H9 (cell line): ENCODE measurements at regions not wholly inside any gene's neighbourhood (a gene's known extent, or its start where the extent isn't known, plus 50 kb on each side); places are given as distances from the start of the nearest gene placed in this dataset.

Experiments
- DNase-seq: peaks from one replicate; pipeline ENCODE4 v3.0.0-alpha.2; 2017
- H2AFZ ChIP-seq: one replicate; pipeline ENCODE4 v1.6.1; 2013; ENCODE audit warnings: mild to moderate bottlenecking, low read length, control low read depth, moderate library complexity
- H2AK5ac ChIP-seq: 2 replicates; pipeline ENCODE4 v1.6.1; 2013; ENCODE audit warnings: low read length, control low read depth, mixed read lengths; ENCODE audit not compliant: insufficient read length
- H2BK120ac ChIP-seq: one replicate; pipeline ENCODE4 v1.6.1; 2013; ENCODE audit warnings: low read depth, mild to moderate bottlenecking, low read length, control low read depth, inconsistent platforms; ENCODE audit not compliant: poor library complexity, severe bottlenecking
- H2BK12ac ChIP-seq: 2 replicates; pipeline ENCODE4 v1.6.1; 2013; ENCODE audit warnings: low read length, control low read depth, mixed read lengths, low read depth; ENCODE audit not compliant: insufficient read length
- H2BK15ac ChIP-seq: 2 replicates; pipeline ENCODE4 v1.6.1; 2013; ENCODE audit warnings: low read depth, low read length, control low read depth
- H2BK20ac ChIP-seq: one replicate; pipeline ENCODE4 v1.6.1; 2013; ENCODE audit warnings: low read depth, mild to moderate bottlenecking, low read length, control low read depth, inconsistent platforms; ENCODE audit not compliant: poor library complexity, severe bottlenecking
- H2BK5ac ChIP-seq: 2 replicates; pipeline ENCODE4 v1.6.1; 2013; ENCODE audit warnings: low read length, control low read depth, mixed read lengths; ENCODE audit not compliant: insufficient read length
- H3K14ac ChIP-seq: 2 replicates; pipeline ENCODE4 v1.6.1; 2013; ENCODE audit warnings: low read length, control low read depth; ENCODE audit not compliant: insufficient read depth
- H3K18ac ChIP-seq: 2 replicates; pipeline ENCODE4 v1.6.1; 2013; ENCODE audit warnings: low read depth, mild to moderate bottlenecking, mixed read lengths, low read length, control low read depth; ENCODE audit not compliant: insufficient read length
- H3K23ac ChIP-seq: 2 replicates; pipeline ENCODE4 v1.6.1; 2013; ENCODE audit warnings: low read length, control low read depth, mixed read lengths, low read depth; ENCODE audit not compliant: insufficient read length
- H3K23me2 ChIP-seq: 2 replicates; pipeline ENCODE4 v1.6.1; 2013; ENCODE audit warnings: low read depth, mild to moderate bottlenecking, mixed read lengths, low read length, control low read depth; ENCODE audit not compliant: insufficient read length, poor library complexity, severe bottlenecking
- H3K27ac ChIP-seq: 2 replicates; pipeline ENCODE4 v1.5.1; 2013; ENCODE audit warnings: low read length, control low read depth, mixed read lengths, low read depth; ENCODE audit not compliant: insufficient read length
- H3K27me3 ChIP-seq: 2 replicates; pipeline ENCODE4 v1.6.1; 2013; ENCODE audit warnings: low read length, control low read depth, inconsistent platforms; ENCODE audit not compliant: insufficient read depth
- H3K4ac ChIP-seq: 2 replicates; pipeline ENCODE4 v1.6.1; 2013; ENCODE audit warnings: low read depth, mild to moderate bottlenecking, control low read depth, inconsistent platforms, low read length, moderate library complexity
- H3K4me1 ChIP-seq: 2 replicates; pipeline ENCODE4 v1.6.1; 2013; ENCODE audit warnings: low read length, control low read depth, inconsistent platforms; ENCODE audit not compliant: insufficient read depth
- H3K4me2 ChIP-seq: 2 replicates; pipeline ENCODE4 v1.6.1; 2013; ENCODE audit warnings: low read length, control low read depth, mixed read lengths; ENCODE audit not compliant: insufficient read length, insufficient read depth
- H3K56ac ChIP-seq: 2 replicates; pipeline ENCODE4 v1.6.1; 2013; ENCODE audit warnings: low read depth, mild to moderate bottlenecking, mixed read lengths, low read length, control low read depth; ENCODE audit not compliant: insufficient read length
- H3K79me1 ChIP-seq: 2 replicates; pipeline ENCODE4 v1.6.1; 2013; ENCODE audit warnings: low read depth, mild to moderate bottlenecking, moderate library complexity, low read length, control low read depth, inconsistent platforms; ENCODE audit not compliant: insufficient read depth, poor library complexity, severe bottlenecking
- H3K79me2 ChIP-seq: 2 replicates; pipeline ENCODE4 v1.6.1; 2013; ENCODE audit warnings: low read length, control low read depth, inconsistent platforms; ENCODE audit not compliant: insufficient read depth
- H3K9ac ChIP-seq: 2 replicates; pipeline ENCODE4 v1.6.1; 2013; ENCODE audit warnings: low read length, control low read depth, mixed read lengths; ENCODE audit not compliant: insufficient read length; ENCODE audit errors: extremely low read depth
- H3K9me3 ChIP-seq: one replicate; pipeline ENCODE4 v1.6.1; 2013; ENCODE audit warnings: low read depth, low read length, inconsistent platforms; ENCODE audit not compliant: control insufficient read depth
- H3T11ph ChIP-seq: one replicate; pipeline ENCODE4 v1.6.1; 2013; ENCODE audit warnings: mild to moderate bottlenecking, low read length, control low read depth, inconsistent platforms
- H4K20me1 ChIP-seq: one replicate; pipeline ENCODE4 v1.6.1; 2013; ENCODE audit not compliant: control insufficient read depth, insufficient read length, insufficient read depth
- H4K5ac ChIP-seq: 2 replicates; pipeline ENCODE4 v1.6.1; 2013; ENCODE audit warnings: low read depth, mild to moderate bottlenecking, mixed read lengths, low read length, control low read depth; ENCODE audit not compliant: insufficient read length
- H4K8ac ChIP-seq: replicated peaks from 2 replicates; pipeline ENCODE4 v1.6.1; 2013; ENCODE audit warnings: low read length, control low read depth, mixed read lengths, low read depth; ENCODE audit not compliant: insufficient read length
- H4K91ac ChIP-seq: 2 replicates; pipeline ENCODE4 v1.6.1; 2013; ENCODE audit warnings: low read depth, mild to moderate bottlenecking, moderate library complexity, mixed read lengths, low read length, control low read depth; ENCODE audit not compliant: insufficient read length
- H3K27ac Mint-ChIP-seq, 3 experiments: 2 replicates in 2 of 3; 3 replicates in 1 of 3; pipeline ENCODE4 v1.8.0; 2020 to 2021; ENCODE audit warnings: mixed read lengths in 3 of 3, mild to moderate bottlenecking in 1 of 3, moderate library complexity in 1 of 3
- H3K27me3 Mint-ChIP-seq: 2 replicates; pipeline ENCODE4 v1.8.0; 2021; ENCODE audit warnings: low read depth, mild to moderate bottlenecking, moderate library complexity, mixed read lengths
- H3K36me3 Mint-ChIP-seq, 3 experiments: 2 replicates in 2 of 3; 3 replicates in 1 of 3; pipeline ENCODE4 v1.8.0; 2020 to 2021; ENCODE audit warnings: low read depth in 3 of 3, mixed read lengths in 3 of 3; ENCODE audit not compliant: insufficient read depth in 1 of 3
- H3K4me1 Mint-ChIP-seq, 2 experiments: 2 replicates each; pipeline ENCODE4 v1.8.0; 2020; ENCODE audit warnings: mixed read lengths in 2 of 2
- H3K4me3 Mint-ChIP-seq, 2 experiments: 2 replicates in 1 of 2; 3 replicates in 1 of 2; pipeline ENCODE4 v1.8.0; 2020 to 2021; ENCODE audit warnings: mild to moderate bottlenecking in 2 of 2, mixed read lengths in 2 of 2, moderate library complexity in 1 of 2
- H3K9me3 Mint-ChIP-seq, 2 experiments: 2 replicates in 1 of 2; 3 replicates in 1 of 2; pipeline ENCODE4 v1.8.0; 2020; ENCODE audit warnings: mild to moderate bottlenecking in 2 of 2, mixed read lengths in 2 of 2, moderate library complexity in 1 of 2
- CTCF ChIP-seq: fragments of 200-600 bp; sonication (generic); conservative IDR thresholded peaks from 3 replicates; pipeline ENCODE4 v1.8.0; 2021; ENCODE audit warnings: antibody characterized with exemption, mild to moderate bottlenecking
- WGBS: extraction: QIAGEN DNeasy Blood & Tissue Kit; methylation state at CpG from one replicate; pipeline ENCODE4 v1.1.7; 2013; ENCODE audit warnings: missing lambda C conversion rate, low lambda C conversion rate, mixed read lengths; ENCODE audit not compliant: insufficient read length; ENCODE audit errors: extremely low coverage; 5-methylcytosine and 5-hydroxymethylcytosine counted together

- Histone ChIP-seq H3K23ac (no peak overlapping the region), H3K14ac (no peak overlapping the region), H3K9ac (no peak overlapping the region), H3K27me3 (no peaks in the 10 kb centered on the region), H3K23me2 (no peaks in the 10 kb centered on the region), H4K91ac (no peak overlapping the region), H2BK12ac (no peak overlapping the region), H3K18ac (no peak overlapping the region), H2AFZ (no peak overlapping the region), H4K8ac (no peak overlapping the region), H3K79me2 (no peaks in the 10 kb centered on the region), H4K5ac (no peak overlapping the region), H3K27ac (no peak overlapping the region), H2BK15ac (no peak overlapping the region), H3K9me3 (no peaks in the 10 kb centered on the region), H3K4ac (no peak overlapping the region), H3T11ph (no peak overlapping the region), H2BK120ac (no peak overlapping the region), H4K20me1 (no peaks in the 10 kb centered on the region), H2BK20ac (no peak overlapping the region), H2BK5ac (no peak overlapping the region), H3K4me1 (no peaks in the 10 kb centered on the region), H3K79me1 (no peaks in the 10 kb centered on the region), H3K4me2 (no peak overlapping the region), H3K56ac (no peak overlapping the region), H2AK5ac (no peak overlapping the region)
- no peak for DNase-seq
- Mint-ChIP-seq H3K4me3 (no peak overlapping the region; a peak in 1 of 5 replicates), H3K27me3 (no peaks in the 10 kb centered on the region), H3K27ac (no peak overlapping the region), H3K4me1 (no peaks in the 10 kb centered on the region), H3K9me3 (no peaks in the 10 kb centered on the region), H3K36me3 (no peaks in the 10 kb centered on the region)
- no CpG with 5 or more reads among the region's 1 CpG for WGBS
- TF ChIP-seq CTCF: no peak
Measured at GRCh38 chr13:37406031-37406430, 192.5 kb downstream of the POSTN start.
